MM.1S (cell line): ENCODE measurements at regions not wholly inside any gene's neighbourhood (a gene's known extent, or its start where the extent isn't known, plus 50 kb on each side); places are given as distances from the start of the nearest gene placed in this dataset.

Experiments
- CTCF ChIP-seq: fragments of 300-600 bp; sonication (generic); IDR thresholded peaks from 2 replicates; pipeline ENCODE4 v1.5.1; 2016; ENCODE audit warnings: antibody characterized with exemption, low read length, mixed read lengths
- EZH2 ChIP-seq: fragments of 300-600 bp; sonication (generic); optimal IDR thresholded peaks from 2 replicates; pipeline ENCODE3; 2017; ENCODE audit warnings: low read depth, mild to moderate bottlenecking, antibody characterized with exemption, low read length, mixed read lengths
- EZH2phosphoT487 ChIP-seq: fragments of 300-600 bp; sonication (generic); IDR thresholded peaks from 2 replicates; pipeline ENCODE4 v1.6.1; 2018; ENCODE audit warnings: antibody characterized with exemption, low read length

- no peak for TF ChIP-seq CTCF
- TF ChIP-seq EZH2, result no peak
- TF ChIP-seq EZH2phosphoT487, result no peak
Observed at GRCh38 chr18:25798046-25798445, 292.4 kb downstream of the SS18 start.
